Left renal pelvis (tissue), 4 donors: ENCODE measurements at regions not wholly inside any gene's neighbourhood (a gene's known extent, or its start where the extent isn't known, plus 50 kb on each side); places are given as distances from the start of the nearest gene placed in this dataset.
"Not testable (repeated sequence)": the region's sequence is repeated elsewhere in the genome, so short reads cannot be mapped to it uniquely, and the experiment has no call there.

ENCODE experiments used
- DNase-seq, 4 donors: peaks; one replicate each; pipeline ENCODE4 v3.0.0-alpha.2; 2013; ENCODE audit warnings: low read depth in 4 of 4, low spot score in 3 of 4

GRCh38 chr16:63497408-63497807, 1461.2 kb upstream of the CDH8 start:
- DNase-seq: peak in 2 of 4 donors; percentile 1

GRCh38 chr16:63496282-63496681, 1460.0 kb upstream of the CDH8 start:
- no peak for DNase-seq

- DNase-seq: no peak
These were observed 1452.7 kb upstream of the CDH8 start for GRCh38 chr16:63488955-63489354.

GRCh38 chr16:63481060-63481459, 1444.8 kb upstream of the CDH8 start:
- DNase-seq: no peak

- DNase-seq: no peak
These were observed 1437.5 kb upstream of the CDH8 start for GRCh38 chr16:63473725-63474124.

- no peak for DNase-seq
These were observed 1431.3 kb upstream of the CDH8 start for GRCh38 chr16:63467513-63467912.

- DNase-seq: no peak
These were observed 1426.1 kb upstream of the CDH8 start for GRCh38 chr16:63462316-63462715.

- DNase-seq: peak; percentile 5 to 50 (median 36)
These were observed 1425.1 kb upstream of the CDH8 start for GRCh38 chr16:63461248-63461841.

GRCh38 chr16:63458846-63459245, 1422.6 kb upstream of the CDH8 start:
- no peak for DNase-seq

GRCh38 chr16:63457869-63458268, 1421.6 kb upstream of the CDH8 start:
- no peak for DNase-seq

GRCh38 chr16:63453261-63453660, 1417.0 kb upstream of the CDH8 start:
- DNase-seq: no peak

- no peak for DNase-seq
These were observed 1410.9 kb upstream of the CDH8 start for GRCh38 chr16:63447121-63447520.

GRCh38 chr16:63442246-63442645, 1406.0 kb upstream of the CDH8 start:
- no peak for DNase-seq

- DNase-seq: no peak
These were observed 1390.1 kb upstream of the CDH8 start for GRCh38 chr16:63426275-63426870.

GRCh38 chr16:63422715-63423114, 1386.5 kb upstream of the CDH8 start:
- DNase-seq: no peak

GRCh38 chr16:63416712-63417111, 1380.5 kb upstream of the CDH8 start:
- no peak for DNase-seq

- DNase-seq: no peak
These were observed 1378.8 kb upstream of the CDH8 start for GRCh38 chr16:63415014-63415413.

- DNase-seq: no peak
These were observed 1374.4 kb upstream of the CDH8 start for GRCh38 chr16:63410594-63410993.

- no peak for DNase-seq
These were observed 1367.6 kb upstream of the CDH8 start for GRCh38 chr16:63403792-63404191.

GRCh38 chr16:63388277-63388676, 1352.0 kb upstream of the CDH8 start:
- not testable (repeated sequence) for DNase-seq

GRCh38 chr16:63385714-63386432, 1349.6 kb upstream of the CDH8 start:
- no peak for DNase-seq

GRCh38 chr16:63373744-63374143, 1337.5 kb upstream of the CDH8 start:
- DNase-seq: no peak
